Small intestine (tissue), 7 donors: ENCODE measurements at regions not wholly inside any gene's neighbourhood (a gene's known extent, or its start where the extent isn't known, plus 50 kb on each side); places are given as distances from the start of the nearest gene placed in this dataset.
A peak's percentile ranks its signal among the peaks of the same experiment; 100 is the strongest.
"Not testable (repeated sequence)": the region's sequence is repeated elsewhere in the genome, so short reads cannot be mapped to it uniquely, and the experiment has no call there.

ENCODE experiments used
- DNase-seq, 2 donors: peaks; one replicate each; pipeline versions ENCODE4 v3.0.0 to v3.0.0-alpha.2; 2013
- FAIRE-seq: peaks from 2 replicates; lab custom pipeline; 2012; peaks lifted over from hg19 to GRCh38; lab: Jason Lieb, UNC
- H3K27ac ChIP-seq, 3 donors: one replicate each; pipeline ENCODE4 v1.5.1; 2013; ENCODE audit warnings: low read length in 2 of 3, mild to moderate bottlenecking in 2 of 3, control low read depth in 1 of 3, inconsistent platforms in 1 of 3, low read depth in 1 of 3, moderate library complexity in 1 of 3
- H3K27me3 ChIP-seq, 3 donors: one replicate each; pipeline ENCODE4 v1.6.1; 2013; ENCODE audit warnings: low read length in 3 of 3, inconsistent platforms in 1 of 3; ENCODE audit not compliant: control insufficient read depth in 3 of 3, insufficient read depth in 3 of 3
- H3K36me3 ChIP-seq, 3 donors: one replicate each; pipeline ENCODE4 v1.6.1; 2013; ENCODE audit warnings: low read length in 3 of 3, inconsistent platforms in 1 of 3, low read depth in 1 of 3, mild to moderate bottlenecking in 1 of 3, moderate library complexity in 1 of 3; ENCODE audit not compliant: control insufficient read depth in 3 of 3, insufficient read depth in 2 of 3
- H3K4me1 ChIP-seq, 3 donors: one replicate each; pipeline ENCODE4 v1.6.1; 2013; ENCODE audit warnings: low read length in 2 of 3, inconsistent platforms in 1 of 3, low read depth in 1 of 3, mild to moderate bottlenecking in 1 of 3, moderate library complexity in 1 of 3; ENCODE audit not compliant: control insufficient read depth in 3 of 3, insufficient read depth in 2 of 3
- H3K4me3 ChIP-seq, 3 donors: one replicate each; pipeline ENCODE4 v1.5.1; 2013; ENCODE audit warnings: low read length in 3 of 3, control low read depth in 1 of 3, inconsistent platforms in 1 of 3, low read depth in 1 of 3, mild to moderate bottlenecking in 1 of 3, moderate library complexity in 1 of 3
- H3K9me3 ChIP-seq, 2 donors: one replicate each; pipeline ENCODE4 v1.6.1; 2013; ENCODE audit warnings: low read depth in 1 of 2, low read length in 1 of 2; ENCODE audit not compliant: control insufficient read depth in 2 of 2, insufficient read depth in 1 of 2
- WGBS, 3 donors: extraction: QIAGEN DNeasy Blood & Tissue Kit; methylation state at CpG; one replicate each; pipeline ENCODE4 v1.1.7; 2013; 5-methylcytosine and 5-hydroxymethylcytosine counted together
- donor health status: healthy with polysubstance abuse.
- donor health status: control.
- donor health status: control.
- donor health status: Bipolar disorder and iron deficiency.
- donor health status: healthy.

- Histone ChIP-seq H3K4me1 (peaks cover 0 to 10% (median 2%) of the 10 kb centered on the region in 3 donors), H3K9me3 (peaks cover 0 to 7% of the 10 kb centered on the region in 2 donors), H3K36me3 (no peaks in the 10 kb centered on the region), H3K27ac (peak overlapping the region in 2 of 3 donors; percentile 19 to 62), H3K27me3 (no peaks in the 10 kb centered on the region), H3K4me3 (no peak overlapping the region)
- 89 to 96% (median 90%) methylated on average over 3 of the region's 3 CpGs for WGBS, 3 donors
- FAIRE-seq (no peak), DNase-seq (no peak)
Observed at GRCh38 chr16:80915079-80915450, 91.6 kb downstream of the CMC2 start.

DNA sequence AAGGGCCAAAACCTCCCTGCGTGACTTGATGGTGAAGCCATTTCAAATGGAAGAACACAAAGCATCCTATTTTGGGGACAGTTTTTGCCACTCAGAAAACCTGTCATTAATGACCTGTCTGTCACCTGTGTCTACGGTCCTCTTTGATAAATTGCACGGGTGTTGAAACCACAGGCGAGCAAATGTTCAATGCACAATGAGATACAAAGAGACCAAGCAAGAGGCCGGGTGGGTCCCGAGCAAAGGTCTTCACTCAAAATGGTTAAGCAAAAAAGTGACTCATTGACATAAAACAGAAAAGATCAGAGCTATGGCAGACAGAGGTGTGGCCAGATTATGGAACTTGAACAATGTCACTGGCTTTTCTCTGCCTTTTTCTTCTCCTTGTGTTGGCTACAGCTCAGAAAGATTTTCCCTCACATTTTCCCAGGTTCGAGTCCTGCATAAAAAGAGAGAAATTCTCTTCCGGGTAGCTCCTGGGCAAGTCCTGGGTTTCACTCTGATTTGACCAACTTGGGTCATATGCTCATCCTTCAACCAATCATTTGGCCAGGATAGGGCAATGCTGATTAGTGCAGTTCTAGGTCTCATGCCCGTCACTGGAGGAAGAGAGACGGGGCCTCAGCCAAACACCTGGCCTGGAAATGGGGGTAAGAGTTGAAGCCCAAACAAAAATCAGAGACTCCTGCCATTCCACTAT lies 92.2 kb downstream of the CMC2 start:
- Histone ChIP-seq H3K4me1 (peaks cover 0 to 13% (median 6%) of the 10 kb centered on the region in 3 donors), H3K27me3 (no peaks in the 10 kb centered on the region), H3K9me3 (peaks cover 0 to 7% of the 10 kb centered on the region in 2 donors), H3K27ac (peak overlapping the region in 2 of 3 donors; percentile 19 to 62), H3K4me3 (no peak overlapping the region), H3K36me3 (no peaks in the 10 kb centered on the region)
- peak; percentile 78 to 80 for DNase-seq
- WGBS, 3 donors: 42 to 70% (median 61%) methylated on average over 10 of the region's 10 CpGs
- no peak for FAIRE-seq

DNA sequence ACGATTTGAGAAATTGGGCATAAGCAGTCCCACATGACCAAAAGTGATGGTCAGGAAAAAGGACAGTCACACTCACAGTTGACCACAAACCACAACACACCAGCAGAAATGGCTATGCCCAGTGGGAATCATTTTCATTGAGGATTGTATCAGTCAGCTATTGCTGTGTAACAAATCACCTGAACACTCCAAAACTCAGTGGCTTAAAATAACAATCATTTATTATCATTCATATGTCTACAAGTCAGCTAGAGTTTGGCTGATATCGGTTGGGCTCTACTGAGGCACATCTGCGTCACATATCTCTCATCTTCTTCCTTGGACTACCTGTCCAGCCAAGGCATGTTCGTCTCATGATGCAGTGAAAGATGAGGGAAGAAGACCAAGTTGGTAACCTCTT lies 93.3 kb downstream of the CMC2 start:
- Histone ChIP-seq H3K36me3 (no peaks in the 10 kb centered on the region), H3K27me3 (no peaks in the 10 kb centered on the region), H3K4me3 (no peak overlapping the region), H3K27ac (no peak overlapping the region), H3K9me3 (peaks cover 0 to 7% of the 10 kb centered on the region in 2 donors), H3K4me1 (peaks cover 0 to 13% (median 8%) of the 10 kb centered on the region in 3 donors)
- DNase-seq (no peak), FAIRE-seq (no peak)
- 90 to 97% (median 97%) methylated on average over 4 of the region's 4 CpGs for WGBS, 3 donors

GRCh38 chr16:80912651-80913050 lies 94.0 kb downstream of the CMC2 start:
- H3K9me3 ChIP-seq: peaks cover 0 to 7% of the 10 kb centered on the region in 2 donors
- H3K27ac ChIP-seq: no peak overlapping the region
- no peak for FAIRE-seq
- H3K36me3 ChIP-seq: no peaks in the 10 kb centered on the region
- DNase-seq: no peak
- H3K27me3 ChIP-seq: no peaks in the 10 kb centered on the region
- 78 to 81% (median 80%) methylated on average over 4 of the region's 4 CpGs for WGBS, 3 donors
- H3K4me3 ChIP-seq: no peak overlapping the region
- H3K4me1 ChIP-seq: peaks cover 0 to 13% (median 8%) of the 10 kb centered on the region in 3 donors

DNA sequence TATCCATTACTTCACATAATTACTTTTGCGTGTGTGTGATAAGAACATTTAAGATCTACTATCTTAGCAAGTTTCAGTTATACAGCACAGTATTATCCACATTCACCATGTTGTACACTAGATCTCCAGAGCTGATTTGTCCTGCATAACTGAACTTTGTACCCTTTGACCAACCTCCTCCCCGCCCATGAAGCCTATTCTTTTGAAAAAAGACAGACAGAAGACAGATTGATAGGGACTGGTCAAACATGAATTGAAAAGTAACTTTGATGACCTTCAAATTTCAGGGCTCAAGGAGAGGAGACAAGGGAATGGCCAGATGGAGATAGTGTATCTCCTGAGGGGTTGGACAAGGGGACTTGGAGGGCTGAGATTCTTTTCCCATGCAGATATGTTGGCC lies 96.3 kb downstream of the CMC2 start:
- DNase-seq (peak in 1 of 2 donors; percentile 51), FAIRE-seq (no peak)
- peaks cover 0 to 13% (median 8%) of the 10 kb centered on the region in 3 donors for H3K4me1 ChIP-seq
- 22 to 62% (median 23%) methylated on average over 2 of the region's 2 CpGs for WGBS, 3 donors
- H3K27me3 ChIP-seq: no peaks in the 10 kb centered on the region
- H3K36me3 ChIP-seq: no peaks in the 10 kb centered on the region
- H3K4me3 ChIP-seq: no peak overlapping the region
- H3K27ac ChIP-seq: no peak overlapping the region
- H3K9me3 ChIP-seq: peaks cover 0 to 7% of the 10 kb centered on the region in 2 donors

DNA sequence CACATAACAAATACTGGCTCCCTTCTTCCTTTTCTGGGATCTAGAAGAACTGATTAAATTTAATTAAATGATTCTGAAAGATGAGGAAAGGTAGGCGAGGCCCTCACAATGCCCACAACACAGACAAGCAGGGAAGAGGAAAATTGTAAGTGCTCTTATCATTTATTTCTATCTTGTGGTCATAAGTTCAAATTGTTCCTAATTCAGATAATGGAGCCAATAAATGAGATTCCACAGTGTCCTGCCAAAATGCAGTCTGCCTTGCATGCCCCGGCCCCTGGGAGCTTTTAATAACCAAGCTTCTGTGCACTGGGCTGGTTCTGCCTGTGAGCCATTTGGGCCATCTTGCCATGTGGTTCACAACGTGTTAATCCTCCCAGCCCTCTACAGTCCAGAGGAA lies 97.0 kb downstream of the CMC2 start:
- Histone ChIP-seq H3K4me3 (no peak overlapping the region), H3K4me1 (peaks cover 0 to 6% (median 6%) of the 10 kb centered on the region in 3 donors), H3K27me3 (no peaks in the 10 kb centered on the region), H3K36me3 (no peaks in the 10 kb centered on the region), H3K9me3 (peaks cover 0 to 7% of the 10 kb centered on the region in 2 donors), H3K27ac (no peak overlapping the region)
- FAIRE-seq (no peak), DNase-seq (no peak)
- 38 to 40% (median 38%) methylated on average over 3 of the region's 3 CpGs for WGBS, 3 donors

DNA sequence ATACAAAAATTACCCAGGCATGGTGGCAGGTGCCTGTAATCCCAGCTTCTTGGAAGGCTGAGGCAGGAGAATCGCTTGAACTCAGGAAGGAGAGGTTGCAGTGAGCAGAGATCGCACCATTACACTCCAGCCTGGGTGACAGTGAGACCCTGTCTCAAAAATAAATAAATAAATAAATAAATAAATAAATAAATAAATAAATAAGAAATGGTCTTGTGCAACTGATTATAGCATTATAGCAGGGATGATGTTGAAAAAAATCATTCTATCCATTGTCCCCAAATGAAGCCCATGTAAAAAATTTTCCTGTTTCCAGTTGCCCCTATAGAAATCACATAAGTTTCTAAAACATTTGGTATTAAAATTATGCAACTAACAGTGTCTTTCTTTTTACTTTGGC lies 100.5 kb downstream of the CMC2 start:
- DNase-seq, H3K27ac ChIP-seq, H3K36me3 ChIP-seq, H3K27me3 ChIP-seq, H3K4me1 ChIP-seq, FAIRE-seq, H3K4me3 ChIP-seq, H3K9me3 ChIP-seq: not testable (repeated sequence)
- 94 to 97% (median 94%) methylated on average over 2 of the region's 2 CpGs for WGBS, 3 donors

- Histone ChIP-seq H3K27ac (no peak overlapping the region), H3K4me3 (no peak overlapping the region), H3K27me3 (no peaks in the 10 kb centered on the region), H3K36me3 (no peaks in the 10 kb centered on the region), H3K4me1 (no peaks in the 10 kb centered on the region), H3K9me3 (no peaks in the 10 kb centered on the region)
- WGBS, 3 donors: 91 to 95% (median 93%) methylated on average over 5 of the region's 5 CpGs
- FAIRE-seq: no peak
- DNase-seq: no peak
Observed at GRCh38 chr16:80903616-80904015, 99.2 kb upstream of the CDYL2 start.
